ENCODE measurements at regions not wholly inside any gene's neighbourhood (a gene's known extent, or its start where the extent isn't known, plus 50 kb on each side); places are given as distances from the start of the nearest gene placed in this dataset.

GRCh38 chr6:112804638-112805330 is 457.7 kb downstream of the RFPL4B start:
- TF ChIP-seq POLR2AphosphoS5 (IDR thresholded peaks at IDR 0.05; ENCODE audit: borderline replicate concordance, low read depth, low read length) (no peak), FOXP2 (optimal IDR thresholded peaks at IDR 0.05; ENCODE audit: control extremely low read depth, extremely low read length, insufficient read depth) (no peak), EZH2 (IDR thresholded peaks at IDR 0.05) (no peak)

Data from SK-N-MC (cell line).